Breast epithelium (tissue), 3 donors: ENCODE measurements at regions not wholly inside any gene's neighbourhood (a gene's known extent, or its start where the extent isn't known, plus 50 kb on each side); places are given as distances from the start of the nearest gene placed in this dataset.

Experiments used
- POLR2A ChIP-seq: fragments of 450-650 bp; IDR thresholded peaks from one replicate; pipeline ENCODE4 v1.6.1; 2016; ENCODE audit warnings: antibody characterized with exemption, mild to moderate bottlenecking, moderate library complexity
- POLR2AphosphoS5 ChIP-seq, 3 donors: sonication (generic); formaldehyde crosslinking; IDR thresholded peaks; one replicate each; pipeline ENCODE4 v1.6.1; 2017; ENCODE audit warnings: antibody characterized with exemption in 3 of 3
- TF ChIP-seq, protein P1 (sequence below), 3 donors: fragments of 450-650 bp; IDR thresholded peaks; one replicate each; pipeline ENCODE4 v1.5.1; 2016 to 2017; ENCODE audit warnings: antibody characterized with exemption in 3 of 3, mild to moderate bottlenecking in 3 of 3, moderate library complexity in 3 of 3

GRCh38 chr2:118322406-118322805, 234.1 kb downstream of the INSIG2 start:
- TF ChIP-seq, protein P1, sequence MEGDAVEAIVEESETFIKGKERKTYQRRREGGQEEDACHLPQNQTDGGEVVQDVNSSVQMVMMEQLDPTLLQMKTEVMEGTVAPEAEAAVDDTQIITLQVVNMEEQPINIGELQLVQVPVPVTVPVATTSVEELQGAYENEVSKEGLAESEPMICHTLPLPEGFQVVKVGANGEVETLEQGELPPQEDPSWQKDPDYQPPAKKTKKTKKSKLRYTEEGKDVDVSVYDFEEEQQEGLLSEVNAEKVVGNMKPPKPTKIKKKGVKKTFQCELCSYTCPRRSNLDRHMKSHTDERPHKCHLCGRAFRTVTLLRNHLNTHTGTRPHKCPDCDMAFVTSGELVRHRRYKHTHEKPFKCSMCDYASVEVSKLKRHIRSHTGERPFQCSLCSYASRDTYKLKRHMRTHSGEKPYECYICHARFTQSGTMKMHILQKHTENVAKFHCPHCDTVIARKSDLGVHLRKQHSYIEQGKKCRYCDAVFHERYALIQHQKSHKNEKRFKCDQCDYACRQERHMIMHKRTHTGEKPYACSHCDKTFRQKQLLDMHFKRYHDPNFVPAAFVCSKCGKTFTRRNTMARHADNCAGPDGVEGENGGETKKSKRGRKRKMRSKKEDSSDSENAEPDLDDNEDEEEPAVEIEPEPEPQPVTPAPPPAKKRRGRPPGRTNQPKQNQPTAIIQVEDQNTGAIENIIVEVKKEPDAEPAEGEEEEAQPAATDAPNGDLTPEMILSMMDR (IDR thresholded peaks at IDR 0.05): no peak
- TF ChIP-seq POLR2AphosphoS5 (IDR thresholded peaks at IDR 0.05) (no peak), POLR2A (no peak)
